ENCODE measurements at regions not wholly inside any gene's neighbourhood (a gene's known extent, or its start where the extent isn't known, plus 50 kb on each side); places are given as distances from the start of the nearest gene placed in this dataset.

GRCh38 chr5:62686692-62687091, 108.1 kb downstream of the LRRC70 start:
- H3K27ac ChIP-seq (ENCODE audit: low read length): no peak overlapping the region

DNA sequence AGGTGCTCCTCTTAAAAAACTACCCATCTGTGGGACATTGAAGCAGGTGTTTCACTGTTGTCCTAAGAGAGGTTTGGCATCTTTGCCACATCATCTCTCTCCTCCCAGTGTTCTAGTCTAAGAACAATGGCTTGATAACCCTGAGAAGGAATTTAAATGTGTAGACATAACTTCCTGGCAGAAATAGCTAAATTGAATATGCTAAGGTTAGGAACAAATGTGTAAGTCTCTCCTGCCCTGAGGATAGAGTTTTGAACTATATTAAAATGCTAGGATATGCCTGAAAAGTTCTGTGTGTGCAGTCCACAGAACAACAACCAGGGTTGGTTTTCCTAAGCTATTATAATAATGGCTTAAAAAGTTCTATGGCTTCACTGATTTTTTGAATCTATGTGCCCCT, 106.6 kb downstream of the LRRC70 start:
- no peak overlapping the region for H3K27ac ChIP-seq (ENCODE audit: low read length)
- no peak overlapping the region for H3K9ac ChIP-seq (ENCODE audit: low read length)
- H3K9me2 ChIP-seq (replicated peaks; ENCODE audit: insufficient read depth, low read length): no peaks in the 10 kb centered on the region
- no peak for DNase-seq
- no peaks in the 10 kb centered on the region for H3K27me3 ChIP-seq (replicated peaks; ENCODE audit: insufficient read depth, low read length)
- no peaks in the 10 kb centered on the region for H3K9me3 ChIP-seq (replicated peaks; ENCODE audit: insufficient read depth, low read length)
- peaks cover 9% of the 10 kb centered on the region for H3F3A ChIP-seq (ENCODE audit: insufficient read depth, low read length)
- H2AFZ ChIP-seq (ENCODE audit: low read length): no peak overlapping the region
- no peaks in the 10 kb centered on the region for H3K79me2 ChIP-seq (ENCODE audit: low read length)
- H3K36me3 ChIP-seq (replicated peaks; ENCODE audit: insufficient read depth, low read length): no peaks in the 10 kb centered on the region
- peaks cover 11% of the 10 kb centered on the region for H3K4me1 ChIP-seq (ENCODE audit: low read length)
- H4K20me1 ChIP-seq (ENCODE audit: insufficient read depth, low read length): no peaks in the 10 kb centered on the region
- no peak overlapping the region for H3K4me2 ChIP-seq (ENCODE audit: low read depth, low read length)
- no peak overlapping the region for H3K4me3 ChIP-seq (ENCODE audit: low read length)
- no peak for TF ChIP-seq CTCF (IDR thresholded peaks at IDR 0.05; ENCODE audit: low read length)
- TF ChIP-seq EZH2 (optimal IDR thresholded peaks at IDR 0.05; ENCODE audit: low read depth, low read length): no peak
- no peak for TF ChIP-seq EZH2phosphoT487 (IDR thresholded peaks at IDR 0.05; ENCODE audit: low read length)

More at GRCh38 chr5:62686692-62687091, 108.1 kb downstream of the LRRC70 start:
- H3K9ac ChIP-seq (ENCODE audit: low read length): no peak overlapping the region
- no peaks in the 10 kb centered on the region for H3K9me3 ChIP-seq (replicated peaks; ENCODE audit: insufficient read depth, low read length)
- no peaks in the 10 kb centered on the region for H3K27me3 ChIP-seq (replicated peaks; ENCODE audit: insufficient read depth, low read length)
- no peak overlapping the region for H3K4me3 ChIP-seq (ENCODE audit: low read length)
- no peak overlapping the region for H2AFZ ChIP-seq (ENCODE audit: low read length)
- H3K36me3 ChIP-seq (replicated peaks; ENCODE audit: insufficient read depth, low read length): no peaks in the 10 kb centered on the region
- no peak for DNase-seq
- H3K79me2 ChIP-seq (ENCODE audit: low read length): no peaks in the 10 kb centered on the region
- H3K9me2 ChIP-seq (replicated peaks; ENCODE audit: insufficient read depth, low read length): no peaks in the 10 kb centered on the region
- peaks cover 26% of the 10 kb centered on the region for H3K4me1 ChIP-seq (ENCODE audit: low read length)
- H3F3A ChIP-seq (ENCODE audit: insufficient read depth, low read length): peaks cover 24% of the 10 kb centered on the region
- H3K4me2 ChIP-seq (ENCODE audit: low read depth, low read length): no peak overlapping the region
- no peak for TF ChIP-seq CTCF (IDR thresholded peaks at IDR 0.05; ENCODE audit: low read length)
- TF ChIP-seq EZH2 (optimal IDR thresholded peaks at IDR 0.05; ENCODE audit: low read depth, low read length): no peak
- TF ChIP-seq EZH2phosphoT487 (IDR thresholded peaks at IDR 0.05; ENCODE audit: low read length): no peak
- H4K20me1 ChIP-seq (ENCODE audit: insufficient read depth, low read length): no peaks in the 10 kb centered on the region

DNA sequence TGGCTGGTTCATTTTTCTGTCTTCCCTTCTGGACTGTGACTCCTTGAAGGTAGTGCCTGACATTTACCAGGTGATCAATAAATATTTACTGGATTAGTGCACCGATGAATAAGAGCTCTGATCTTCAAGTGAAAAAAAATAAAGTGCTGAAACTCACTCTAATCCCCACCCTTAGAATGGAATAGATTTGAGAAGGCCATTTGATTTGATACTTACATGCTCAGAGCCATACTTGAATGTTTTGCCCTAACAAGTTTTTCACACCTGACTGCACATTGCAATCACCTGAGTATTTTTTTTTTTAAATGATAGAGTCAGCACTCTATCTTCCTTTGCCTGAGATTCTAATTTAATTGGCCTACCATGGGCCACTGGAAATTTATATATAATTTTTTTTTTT, 105.7 kb downstream of the LRRC70 start:
- Histone ChIP-seq H3K27ac (ENCODE audit: low read length) (no peak overlapping the region), H3K79me2 (ENCODE audit: low read length) (no peaks in the 10 kb centered on the region), H3K27me3 (replicated peaks; ENCODE audit: insufficient read depth, low read length) (no peaks in the 10 kb centered on the region), H3K4me1 (ENCODE audit: low read length) (peaks cover 5% of the 10 kb centered on the region; the same call in 1 of the 2 replicates), H3K36me3 (replicated peaks; ENCODE audit: insufficient read depth, low read length) (no peaks in the 10 kb centered on the region), H2AFZ (ENCODE audit: low read length) (no peak overlapping the region), H3F3A (ENCODE audit: insufficient read depth, low read length) (0 out of 2 replicates have a peak, but pooled peaks cover under 1% of the 10 kb centered on the region), H3K9me3 (replicated peaks; ENCODE audit: insufficient read depth, low read length) (no peaks in the 10 kb centered on the region), H3K4me3 (ENCODE audit: low read length) (no peak overlapping the region), H3K9ac (ENCODE audit: low read length) (no peak overlapping the region), H3K4me2 (ENCODE audit: low read depth, low read length) (no peak overlapping the region), H4K20me1 (ENCODE audit: insufficient read depth, low read length) (no peaks in the 10 kb centered on the region), H3K9me2 (replicated peaks; ENCODE audit: insufficient read depth, low read length) (no peaks in the 10 kb centered on the region)
- TF ChIP-seq EZH2phosphoT487 (IDR thresholded peaks at IDR 0.05; ENCODE audit: low read length) (no peak), CTCF (IDR thresholded peaks at IDR 0.05; ENCODE audit: low read length) (no peak), EZH2 (optimal IDR thresholded peaks at IDR 0.05; ENCODE audit: low read depth, low read length) (no peak)
- no peak for DNase-seq
